HG03558 (cell line): ENCODE measurements at regions not wholly inside any gene's neighbourhood (a gene's known extent, or its start where the extent isn't known, plus 50 kb on each side); places are given as distances from the start of the nearest gene placed in this dataset.

ENCODE experiments used
- ATAC-seq: cut with Tn5 transposase; IDR thresholded peaks from one replicate; pipeline ENCODE4 v1.9.1; 2021; ENCODE audit warnings: moderate number of reproducible peaks; ENCODE audit not compliant: unreplicated experiment; ENCODE audit errors: extremely low read depth

GRCh38 chr3:124456506-124456905 is 273.7 kb upstream of the UMPS start:
- no peak for ATAC-seq

- no peak for ATAC-seq
Observed at GRCh38 chr3:124459678-124460077, 270.6 kb upstream of the UMPS start.

GRCh38 chr3:124461126-124461525 is 269.1 kb upstream of the UMPS start:
- ATAC-seq = no peak

- ATAC-seq = no peak
Observed at GRCh38 chr3:124461838-124462632, 268.2 kb upstream of the UMPS start.

GRCh38 chr3:124463234-124463633 is 267.0 kb upstream of the UMPS start:
- ATAC-seq = no peak

GRCh38 chr3:124467980-124468902 is 262.0 kb upstream of the UMPS start:
- no peak for ATAC-seq

GRCh38 chr3:124469555-124469954 is 260.7 kb upstream of the UMPS start:
- ATAC-seq = no peak

GRCh38 chr3:124478830-124479229 is 251.4 kb upstream of the UMPS start:
- no peak for ATAC-seq

GRCh38 chr3:124483915-124484470 is 246.3 kb upstream of the UMPS start:
- no peak for ATAC-seq

- ATAC-seq = no peak
Observed at GRCh38 chr3:124486324-124486723, 243.9 kb upstream of the UMPS start.

- no peak for ATAC-seq
Observed at GRCh38 chr3:124489506-124489905, 240.7 kb upstream of the UMPS start.

- ATAC-seq = no peak
Observed at GRCh38 chr3:124491098-124491497, 239.2 kb upstream of the UMPS start.

GRCh38 chr3:124491875-124492274 is 238.4 kb upstream of the UMPS start:
- ATAC-seq = no peak

- no peak for ATAC-seq
Observed at GRCh38 chr3:124492824-124493223, 237.4 kb upstream of the UMPS start.

GRCh38 chr3:124496061-124496460 is 234.2 kb upstream of the UMPS start:
- no peak for ATAC-seq

GRCh38 chr3:124497487-124497886 is 232.8 kb upstream of the UMPS start:
- ATAC-seq = no peak

- no peak for ATAC-seq
Observed at GRCh38 chr3:124498891-124499290, 231.4 kb upstream of the UMPS start.

- ATAC-seq = no peak
Observed at GRCh38 chr3:124504332-124505059, 225.8 kb upstream of the UMPS start.

GRCh38 chr3:124509884-124510283 is 220.4 kb upstream of the UMPS start:
- no peak for ATAC-seq

- ATAC-seq = no peak
Observed at GRCh38 chr3:124510290-124510689, 220.0 kb upstream of the UMPS start.
